Esophagus muscularis mucosa (tissue), 3 donors: ENCODE measurements at regions not wholly inside any gene's neighbourhood (a gene's known extent, or its start where the extent isn't known, plus 50 kb on each side); places are given as distances from the start of the nearest gene placed in this dataset.

Experiments used
- CTCF ChIP-seq, 3 experiments: fragments of 200-600 bp in 2 of 3; fragments of 450-650 bp in 1 of 3; sonication (generic) in 2 of 3; IDR thresholded peaks; one replicate each; pipeline ENCODE4 v1.5.1; 2017 to 2019; ENCODE audit warnings: antibody characterized with exemption in 3 of 3, mild to moderate bottlenecking in 2 of 3, moderate library complexity in 1 of 3
- POLR2A ChIP-seq: fragments of 450-650 bp; IDR thresholded peaks from one replicate; pipeline ENCODE4 v1.6.1; 2017; ENCODE audit warnings: antibody characterized with exemption, moderate library complexity, mild to moderate bottlenecking, low read depth

GRCh38 chr2:129467941-129468340, 511.5 kb upstream of the RAB6C start:
- TF ChIP-seq CTCF (IDR thresholded peaks at IDR 0.05) (no peak), POLR2A (no peak)
